ENCODE measurements at regions not wholly inside any gene's neighbourhood (a gene's known extent, or its start where the extent isn't known, plus 50 kb on each side); places are given as distances from the start of the nearest gene placed in this dataset.

- no peak for TF ChIP-seq CTCF (IDR thresholded peaks at IDR 0.05; ENCODE audit: insufficient read depth, low read length)
- TF ChIP-seq POLR2AphosphoS5 (IDR thresholded peaks at IDR 0.05; ENCODE audit: low read depth): no peak
- TF ChIP-seq REST (IDR thresholded peaks at IDR 0.05; ENCODE audit: insufficient replicate concordance, low read depth): no peak
- no peak for TF ChIP-seq SPI1 (IDR thresholded peaks at IDR 0.05; ENCODE audit: borderline replicate concordance, low read depth)
- TF ChIP-seq GABPA (IDR thresholded peaks at IDR 0.05; ENCODE audit: low read depth): no peak
Measured at GRCh38 chr7:155138204-155138603, 68.1 kb downstream of the HTR5A start.

Measured in HL-60 (cell line).